NCI-H2107 treated with DMSO at 0.1 percent for 48 hours (cell line): ENCODE measurements at regions not wholly inside any gene's neighbourhood (a gene's known extent, or its start where the extent isn't known, plus 50 kb on each side); places are given as distances from the start of the nearest gene placed in this dataset.
A peak's percentile ranks its signal among the peaks of the same experiment; 100 is the strongest.

Experiments
- DNase-seq: peaks from one replicate; lab custom pipeline; 2025; ENCODE audit not compliant: unreplicated experiment; lab: John Stamatoyannopoulos, UW

DNA sequence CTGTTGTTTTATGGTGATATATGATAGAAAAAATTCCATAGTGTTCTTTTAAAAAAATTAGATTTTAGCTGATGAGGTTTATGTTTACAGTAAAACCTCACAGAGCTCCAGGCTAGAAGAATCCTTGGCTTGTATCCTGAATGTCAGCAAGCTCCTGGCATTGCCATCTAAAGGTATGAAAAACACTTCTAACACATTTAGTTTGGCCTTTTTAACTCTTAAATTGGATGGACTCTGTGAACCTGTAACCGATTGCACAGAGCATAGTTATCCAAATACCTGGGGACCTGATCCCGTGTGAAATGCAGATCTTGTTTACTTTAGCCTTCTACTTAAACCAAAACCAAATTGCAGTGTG, 241.1 kb upstream of the DCN start:
- no peak for DNase-seq

DNA sequence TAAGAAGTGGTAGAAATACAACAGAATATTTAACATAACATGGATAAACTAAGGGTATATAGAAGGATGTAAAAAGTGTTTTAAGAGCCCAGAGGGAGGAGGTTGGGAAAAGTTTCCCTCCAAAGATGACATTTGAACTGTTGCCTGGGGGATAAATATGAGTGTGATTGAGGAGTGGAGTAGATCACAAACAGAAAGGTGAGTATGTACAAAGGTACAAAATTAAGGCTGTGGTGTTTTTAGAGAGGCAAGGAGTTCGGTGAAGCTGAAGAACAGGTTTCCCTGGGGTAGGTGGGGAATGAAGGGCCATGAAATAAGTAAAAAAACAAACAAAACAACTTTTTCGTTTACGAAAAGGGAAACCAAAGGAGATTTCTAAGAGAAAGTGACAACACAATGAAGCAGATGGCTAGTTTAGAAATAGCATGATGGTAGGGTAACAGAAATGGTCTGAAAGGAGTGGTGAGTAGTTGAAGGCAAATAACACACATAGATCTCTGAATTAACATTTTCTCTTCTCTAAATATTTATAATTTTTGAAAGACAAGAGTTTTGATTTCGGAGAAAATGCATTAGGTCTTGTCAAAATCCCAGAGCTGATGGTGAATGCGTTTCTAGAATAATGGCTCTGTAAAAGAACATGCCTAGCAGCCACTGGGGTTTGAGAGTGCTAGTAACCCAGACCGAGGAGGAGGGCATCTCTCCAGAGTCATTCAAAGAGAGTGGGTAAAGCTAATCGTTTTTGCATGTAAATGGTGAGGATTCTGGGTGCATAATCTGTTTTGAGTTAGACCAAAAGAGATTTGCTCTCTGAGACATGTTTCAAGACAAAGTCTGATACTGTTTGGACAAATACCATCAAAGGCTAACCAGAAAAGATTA, 240.4 kb upstream of the DCN start:
- DNase-seq = no peak

DNA sequence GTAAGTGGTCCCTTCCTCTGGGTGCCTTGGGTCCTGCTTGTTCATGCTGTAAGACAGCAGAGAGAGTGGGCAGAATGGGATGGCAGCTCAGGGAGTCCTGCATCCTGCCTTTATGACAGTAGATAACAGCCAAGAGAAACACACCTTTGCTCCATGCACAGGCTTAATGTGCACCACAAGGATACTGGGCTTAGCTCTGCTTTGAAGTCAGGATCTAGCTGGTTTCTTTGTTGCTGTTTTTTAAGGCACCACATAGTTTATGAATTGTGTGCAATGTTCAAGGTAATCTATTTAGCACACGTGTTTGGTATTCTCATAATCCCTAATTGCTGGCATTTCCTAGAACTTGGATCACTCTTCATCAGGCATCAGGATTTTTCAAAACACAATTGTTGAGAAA, 239.5 kb upstream of the DCN start:
- DNase-seq = no peak

DNA sequence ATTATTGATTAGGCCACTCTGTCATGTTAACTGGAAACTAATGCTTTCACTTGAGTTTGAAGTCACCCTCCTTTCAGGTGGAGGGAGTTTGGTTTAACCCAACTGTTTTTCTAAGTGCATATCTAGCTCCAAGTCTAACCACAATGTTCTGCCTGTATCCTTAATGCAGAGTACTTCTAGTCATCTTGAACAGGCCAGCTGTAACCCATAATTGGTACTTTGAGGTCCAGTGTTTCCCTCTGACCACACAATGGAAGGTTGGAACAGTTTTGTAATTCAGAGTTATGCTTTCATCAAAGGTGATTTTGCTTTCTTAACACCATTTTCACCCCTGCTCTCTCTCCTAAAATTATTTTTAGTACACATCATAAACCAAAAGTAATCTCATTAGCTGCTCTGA, 237.2 kb upstream of the DCN start:
- peak; percentile 56 for DNase-seq

DNA sequence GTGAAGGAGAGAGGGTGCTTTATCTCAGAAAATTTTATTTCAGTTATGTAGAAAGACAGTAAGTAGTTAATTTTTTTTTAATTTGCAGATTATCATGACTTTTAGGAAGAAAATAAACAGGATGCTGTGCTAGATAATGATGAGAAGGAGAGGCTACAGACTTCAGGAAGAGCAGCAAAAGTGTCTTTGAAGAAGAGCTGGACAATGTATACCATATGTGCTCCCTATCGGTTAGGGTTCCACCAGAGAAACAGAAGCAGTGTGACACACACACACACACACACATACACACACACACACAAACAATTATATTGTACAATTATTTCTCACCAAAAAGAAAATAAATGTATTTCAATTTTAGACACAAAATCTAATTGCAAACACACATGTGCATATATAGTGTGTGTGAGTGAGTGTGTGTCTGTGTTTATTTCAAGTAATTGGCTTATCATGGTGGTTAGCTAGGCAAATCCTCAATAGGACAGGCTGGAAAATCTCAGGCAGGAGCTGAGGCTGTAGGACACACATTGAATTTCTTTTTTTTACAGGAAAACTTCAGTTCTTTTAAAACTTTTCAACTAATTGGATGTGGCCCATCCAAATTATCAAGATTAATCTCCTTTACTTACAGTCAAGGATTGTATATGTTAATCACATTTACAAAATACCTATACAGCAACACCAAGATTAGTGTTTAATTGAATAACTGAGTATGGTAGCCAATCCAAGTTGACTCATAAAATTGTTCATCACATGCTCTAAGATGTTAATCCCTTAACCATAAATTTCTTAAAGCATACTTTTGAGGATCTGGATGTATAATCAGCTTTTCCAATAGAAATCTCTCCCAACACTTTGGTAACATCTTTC, 235.8 kb upstream of the DCN start:
- DNase-seq = no peak

DNA sequence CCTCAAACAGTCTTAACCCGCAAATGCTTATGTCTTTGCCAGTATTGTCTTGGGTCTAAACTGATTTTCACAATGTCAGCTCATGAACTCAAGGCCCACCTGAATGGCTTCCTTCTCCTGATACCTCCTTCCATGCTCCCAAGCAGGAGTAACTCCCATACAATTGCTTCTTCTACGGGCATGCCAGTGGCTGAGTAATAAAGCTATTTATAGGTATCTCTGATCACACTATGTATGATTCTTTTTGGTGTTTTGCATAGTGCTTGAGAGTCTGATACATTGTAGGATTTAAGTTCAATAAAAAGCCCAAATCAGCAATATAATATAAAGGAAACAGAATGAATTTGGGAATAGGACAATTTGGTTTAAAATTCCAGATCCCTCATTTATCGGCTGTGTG, 235.0 kb upstream of the DCN start:
- no peak for DNase-seq

DNA sequence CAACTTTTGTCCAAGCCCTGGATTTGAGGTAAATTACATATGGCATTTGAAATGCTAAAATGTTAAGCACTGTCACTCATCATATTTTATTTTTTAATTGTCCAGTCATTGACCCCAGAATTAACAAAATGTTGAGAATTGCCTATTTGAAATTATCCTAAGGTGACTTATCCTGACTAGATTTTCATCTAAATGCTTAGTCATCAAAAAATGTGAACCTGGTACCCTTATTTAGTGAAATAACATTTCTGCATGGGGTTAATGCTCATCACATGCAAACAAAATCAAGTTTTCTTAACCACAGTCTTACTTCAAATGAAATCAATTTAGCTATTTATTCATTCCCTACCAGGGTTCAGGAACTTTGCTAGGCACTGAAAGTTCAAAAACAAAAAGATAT, 232.0 kb upstream of the DCN start:
- DNase-seq = no peak

DNA sequence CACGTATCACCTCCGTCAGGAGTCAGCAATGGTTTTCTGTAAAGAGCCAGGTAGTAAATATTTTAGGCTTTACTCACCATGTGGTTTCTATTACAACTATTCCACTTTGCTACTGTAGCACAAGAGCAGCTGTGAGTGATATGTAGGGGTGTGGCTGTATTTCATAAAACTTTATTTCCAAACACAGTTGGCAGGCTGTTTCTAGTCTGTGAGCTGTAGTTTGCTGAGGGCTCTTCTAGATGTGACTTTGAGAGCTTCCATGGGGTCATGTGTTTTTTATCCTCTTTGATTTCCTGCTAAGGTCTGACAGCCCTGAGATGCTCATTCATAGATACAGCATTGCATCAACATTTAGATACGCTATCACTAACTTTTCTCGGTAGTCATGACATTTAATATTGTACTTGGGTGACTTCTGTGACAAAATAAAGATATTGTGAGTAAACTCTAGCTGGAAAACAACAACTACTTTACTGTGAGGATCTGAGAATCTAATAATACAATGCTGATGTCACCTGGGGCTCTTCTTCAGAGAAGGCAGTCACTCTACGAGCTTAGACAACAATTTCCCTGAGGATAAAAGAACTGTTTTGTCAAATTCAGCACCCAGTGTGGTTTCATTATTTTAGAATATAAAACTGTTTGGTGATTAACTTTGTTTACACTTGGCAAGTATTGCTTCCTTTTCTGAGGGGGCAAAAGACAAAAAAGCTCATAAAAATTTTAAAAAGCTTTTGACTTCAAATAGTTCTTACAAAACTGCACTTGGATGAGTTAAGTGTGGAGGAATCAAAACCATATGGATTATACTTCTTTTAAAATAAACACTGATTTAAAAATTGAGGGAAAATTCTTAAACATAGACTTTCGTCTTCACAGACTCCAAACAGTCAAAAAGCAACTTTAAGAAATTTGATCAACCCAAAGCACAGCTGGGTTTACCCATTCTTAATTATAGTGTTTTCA, 231.2 kb upstream of the DCN start:
- DNase-seq = peak; percentile 2

DNA sequence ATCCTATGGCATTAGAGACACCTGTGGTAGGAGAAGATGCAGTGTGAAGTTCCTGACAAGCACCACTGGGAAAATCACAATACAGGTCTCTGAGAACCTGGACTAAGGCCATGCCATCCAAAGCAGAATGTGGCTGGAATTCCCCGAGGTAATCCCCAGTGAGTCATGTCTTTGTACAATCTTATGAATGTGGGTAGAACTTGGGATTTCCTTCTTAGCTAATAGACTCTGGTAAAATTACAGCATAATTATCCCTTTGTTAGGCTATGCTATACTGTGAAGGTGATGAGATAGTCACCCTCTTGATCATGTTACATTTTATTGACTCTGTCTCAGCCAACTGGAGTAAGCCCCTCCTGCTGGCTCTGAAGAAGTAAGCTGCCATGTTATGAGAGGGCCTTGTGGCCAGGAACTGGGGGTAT, 224.3 kb upstream of the DCN start:
- peak; percentile 37 for DNase-seq

DNA sequence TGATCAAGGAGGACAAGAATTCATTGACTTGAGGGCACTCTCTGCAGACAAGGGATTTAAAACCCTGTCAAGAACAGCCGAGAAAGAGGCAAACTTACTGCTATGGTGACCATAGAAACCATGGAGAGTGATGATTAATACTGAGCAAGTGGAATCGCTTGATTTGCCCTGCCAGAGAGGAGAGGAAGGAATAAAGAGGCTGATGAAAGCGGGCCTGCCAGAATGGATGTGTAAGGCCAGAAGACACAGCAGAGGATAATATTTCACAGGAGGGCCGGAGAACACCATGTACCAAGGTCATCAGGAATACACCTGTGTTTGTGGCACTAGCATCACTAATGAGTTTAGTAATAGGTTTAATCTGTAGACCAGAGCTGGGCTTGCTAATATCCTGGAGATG, 221.8 kb upstream of the DCN start:
- no peak for DNase-seq

DNA sequence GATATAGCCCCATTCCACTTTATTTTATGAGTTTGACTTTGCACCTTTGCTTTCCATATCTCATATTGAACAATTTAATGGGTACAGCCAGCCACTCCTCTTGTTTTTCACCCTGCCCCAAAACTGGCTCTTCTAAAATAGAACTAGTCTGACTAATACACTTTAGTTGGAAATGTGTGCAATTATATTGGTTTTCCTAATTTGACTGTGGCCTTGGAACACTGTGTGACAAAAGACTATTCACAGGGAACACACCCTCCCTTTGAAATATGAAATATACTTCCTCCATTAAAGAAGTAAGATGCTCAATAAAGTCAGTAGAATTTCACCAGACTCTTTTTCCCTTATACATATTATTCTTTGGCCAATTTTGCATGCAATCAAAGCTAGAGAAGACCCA, 218.6 kb upstream of the DCN start:
- DNase-seq = no peak

DNA sequence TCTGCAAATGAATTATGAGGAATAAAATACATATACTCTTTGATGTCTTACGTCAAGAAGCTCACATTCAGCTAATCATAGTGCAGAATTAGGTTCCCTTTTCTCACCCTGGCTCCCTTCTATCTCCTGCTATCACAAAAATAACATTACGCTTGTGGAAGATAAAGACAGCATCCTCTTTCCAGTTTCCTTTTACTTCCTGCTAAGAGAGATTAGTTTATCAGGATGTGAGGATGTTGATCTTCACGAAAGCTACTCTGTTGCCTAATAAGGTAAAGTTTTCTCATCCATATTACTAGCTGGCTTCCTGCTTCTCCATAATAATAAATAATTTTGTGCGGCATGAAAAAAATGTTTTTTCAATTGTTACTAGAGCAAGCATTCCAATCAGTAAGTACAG, 217.7 kb upstream of the DCN start:
- no peak for DNase-seq

DNA sequence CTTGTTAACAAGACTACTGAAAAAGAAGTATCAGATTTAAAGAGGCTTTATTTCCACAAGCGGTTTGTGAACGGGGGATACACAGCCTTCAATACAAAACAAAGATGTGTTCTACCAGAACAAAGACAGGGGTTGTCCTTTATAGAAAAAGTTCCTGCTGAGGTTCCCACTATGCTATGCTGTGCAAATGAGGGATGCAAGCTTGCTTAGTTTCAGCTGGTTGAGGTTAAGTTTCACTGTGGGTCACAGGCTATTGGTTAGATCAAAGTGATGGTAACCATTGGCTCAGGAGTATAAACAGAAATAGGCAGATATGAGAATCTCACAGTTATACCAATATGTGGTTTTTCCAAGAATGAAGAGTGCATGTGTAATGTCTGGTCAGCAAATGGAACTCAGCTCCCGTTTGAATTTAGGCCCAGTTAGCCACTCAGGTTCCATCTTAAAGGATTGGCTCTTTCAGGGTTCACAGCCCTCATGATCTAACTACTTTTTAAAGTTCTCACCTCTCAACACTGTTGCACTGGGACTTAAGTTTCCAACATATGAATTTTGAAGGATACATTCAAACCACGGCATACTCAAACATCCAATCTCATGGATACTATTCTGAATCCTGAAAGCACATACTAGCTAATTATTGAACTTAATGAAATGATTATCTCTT, 215.4 kb upstream of the DCN start:
- DNase-seq = no peak

DNA sequence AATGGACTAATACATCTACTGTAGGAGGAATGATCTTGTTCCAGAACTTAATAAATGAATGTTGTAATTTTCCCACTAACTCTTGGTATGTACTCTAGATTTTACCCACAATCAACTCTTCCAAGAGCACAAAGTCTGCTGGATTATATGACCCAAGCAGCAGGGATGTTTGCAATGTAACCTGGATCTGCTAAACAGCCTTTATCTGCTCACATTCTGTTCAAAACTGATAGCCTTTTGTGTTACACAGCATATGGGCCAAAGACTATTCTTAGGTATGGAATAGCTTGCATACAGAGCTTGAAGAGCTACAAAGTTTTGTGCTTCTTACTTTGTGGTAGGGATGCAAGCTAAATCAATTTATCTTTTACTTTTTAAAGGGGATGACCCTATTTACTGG, 213.7 kb upstream of the DCN start:
- DNase-seq = no peak

DNA sequence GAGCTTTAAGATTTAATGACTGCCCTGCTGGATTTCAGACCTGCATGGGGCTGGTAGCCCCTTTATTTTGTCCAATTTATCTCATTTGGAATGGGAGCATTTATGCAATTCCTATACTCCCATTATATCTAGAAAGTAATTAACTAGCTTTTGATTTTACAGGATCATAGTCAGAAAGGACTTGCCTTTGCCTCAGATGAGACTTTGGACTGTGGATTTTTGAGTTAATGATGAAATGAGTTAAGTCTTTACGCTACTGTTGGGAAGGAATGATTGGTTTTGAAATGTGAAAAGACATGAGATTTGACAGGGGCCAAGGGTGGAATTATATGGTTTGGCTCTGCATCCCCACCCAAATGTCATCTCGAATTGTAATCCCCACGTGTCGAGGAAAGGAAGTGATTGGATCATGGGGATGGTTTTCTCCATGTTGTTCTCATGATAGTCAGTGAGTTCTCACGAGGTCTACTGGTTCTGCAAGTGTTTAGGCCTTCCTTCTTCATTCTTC, 213.1 kb upstream of the DCN start:
- DNase-seq = no peak

DNA sequence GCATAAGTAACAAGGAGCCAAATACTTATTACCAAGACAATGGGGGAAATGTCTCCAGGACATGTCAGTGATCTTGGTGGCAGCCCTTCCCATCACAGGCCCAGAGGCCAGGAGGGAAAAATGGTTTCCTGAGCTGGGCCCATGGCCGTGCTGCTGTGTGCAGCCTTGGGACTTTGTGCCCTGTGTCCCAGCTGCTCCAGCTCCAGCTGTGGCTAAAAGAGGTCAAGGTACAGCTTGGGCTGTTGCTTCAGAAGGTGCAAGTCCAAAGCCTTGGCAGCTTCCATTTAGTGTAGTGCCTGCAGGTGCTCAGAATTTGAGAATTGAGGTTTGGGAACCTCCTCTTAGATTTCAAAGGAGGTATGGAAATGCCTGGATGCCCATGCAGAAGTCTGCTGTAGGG, 212.3 kb upstream of the DCN start:
- DNase-seq = no peak

DNA sequence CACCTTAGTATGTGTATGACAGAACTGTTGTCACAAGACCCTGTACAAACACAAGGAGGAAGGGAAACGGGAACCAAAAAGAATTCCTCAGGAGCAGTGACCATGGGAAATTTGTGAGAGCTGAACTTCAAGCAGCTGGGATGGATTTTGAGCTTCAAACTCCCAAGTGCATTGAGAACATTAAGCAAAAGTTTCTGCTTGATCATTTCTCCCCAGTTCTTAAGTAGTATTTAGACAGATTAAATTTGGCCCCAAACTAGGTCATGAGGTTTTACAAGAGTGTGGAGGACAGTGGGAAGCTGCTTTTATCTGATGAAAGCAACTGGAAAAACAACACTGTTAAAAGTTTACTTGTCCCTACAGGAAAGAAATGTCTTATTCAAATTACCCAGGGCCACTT, 206.0 kb upstream of the DCN start:
- no peak for DNase-seq

DNA sequence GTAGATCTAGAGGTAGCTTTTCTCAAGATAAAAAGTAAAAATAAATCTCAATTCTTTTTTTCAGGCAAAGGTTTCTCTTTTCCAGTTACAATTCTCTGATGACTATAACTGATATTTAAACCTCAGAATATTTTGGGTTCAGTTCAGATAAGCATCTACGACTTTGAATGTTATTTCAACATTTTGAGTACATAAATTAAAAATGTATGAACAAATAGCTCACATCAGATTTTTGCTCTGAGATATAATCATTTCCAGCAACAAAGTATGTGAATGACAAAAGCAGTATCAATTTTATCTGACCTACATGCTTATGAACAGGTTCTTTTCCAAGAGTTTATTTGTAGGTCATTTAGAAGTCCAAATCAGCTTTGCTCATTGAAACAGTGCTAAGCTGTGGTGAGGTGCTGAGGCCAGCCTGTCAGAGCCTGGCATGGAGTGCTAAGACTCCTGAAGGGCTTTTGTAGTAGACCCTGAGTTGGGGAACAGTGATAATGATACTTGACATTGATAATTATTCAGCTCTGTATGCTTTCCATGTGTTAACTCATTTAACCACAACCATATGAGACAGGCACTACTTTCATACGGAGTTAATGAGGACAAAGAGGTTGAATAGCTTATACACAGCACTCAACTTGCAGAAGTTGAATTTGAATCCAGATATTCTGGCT, 205.0 kb upstream of the DCN start:
- DNase-seq = no peak

DNA sequence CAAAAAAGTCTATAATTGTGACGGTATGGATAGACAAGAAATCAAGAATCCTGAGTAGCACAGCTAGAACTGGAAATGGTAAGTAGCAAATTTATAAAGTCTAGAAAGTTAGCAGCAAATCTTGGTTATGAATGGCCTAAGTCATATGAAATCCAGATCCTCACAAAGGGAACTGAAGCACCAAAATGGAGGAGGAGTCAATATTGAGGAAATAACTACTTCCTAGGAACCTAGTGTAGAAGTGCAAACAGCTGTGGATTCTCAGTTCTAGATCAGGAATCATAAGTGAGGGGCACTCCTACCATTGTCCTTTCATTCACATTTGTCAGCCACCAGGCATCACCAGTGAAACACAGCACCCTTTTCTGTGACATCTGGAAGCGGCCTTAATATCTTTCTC, 202.2 kb upstream of the DCN start:
- DNase-seq = no peak

DNA sequence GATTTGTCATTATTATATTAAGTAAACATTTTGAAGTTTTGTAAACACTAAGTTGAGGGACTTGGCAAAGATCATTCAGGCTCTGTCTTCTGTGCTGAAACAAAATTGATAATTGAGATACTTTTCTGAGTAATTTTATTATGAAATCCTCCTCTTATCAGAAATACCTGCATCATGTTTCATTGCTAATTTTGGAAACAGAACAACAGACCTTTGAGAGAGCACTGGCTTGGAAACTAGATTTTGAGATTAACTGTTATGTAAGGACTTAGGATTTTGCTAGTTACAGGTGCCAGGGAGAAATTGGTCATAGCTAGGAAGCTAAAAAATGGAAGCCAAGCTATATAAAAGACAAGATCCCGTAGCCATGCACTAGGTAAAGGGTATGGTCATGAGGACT, 201.7 kb upstream of the DCN start:
- no peak for DNase-seq
